Astrocyte (in vitro differentiated cells and primary cell): ENCODE measurements at regions not wholly inside any gene's neighbourhood (a gene's known extent, or its start where the extent isn't known, plus 50 kb on each side); places are given as distances from the start of the nearest gene placed in this dataset.

Experiments
- DNase-seq: peaks from one replicate; pipeline ENCODE4 v3.0.0-alpha.2; 2010; ENCODE audit warnings: low read depth
- FAIRE-seq: peaks from 2 replicates; lab custom pipeline; 2011; peaks lifted over from hg19 to GRCh38; lab: Jason Lieb, UNC
- H2AFZ ChIP-seq: 2 replicates; pipeline ENCODE4 v1.6.0; 2012; ENCODE audit warnings: low read depth, low read length, inconsistent platforms
- H3K27ac ChIP-seq: 2 replicates; pipeline ENCODE4 v1.5.1; 2011; ENCODE audit warnings: low read depth, low read length, inconsistent platforms
- H3K27me3 ChIP-seq: 2 replicates; pipeline ENCODE4 v1.6.0; 2011; ENCODE audit warnings: low read length, inconsistent platforms; ENCODE audit not compliant: insufficient read depth
- H3K36me3 ChIP-seq: 2 replicates; pipeline ENCODE4 v1.5.1; 2011; ENCODE audit warnings: low read length, inconsistent platforms; ENCODE audit not compliant: insufficient read depth
- H3K4me1 ChIP-seq: 2 replicates; pipeline ENCODE4 v1.5.1; 2011; ENCODE audit warnings: low read length, inconsistent platforms; ENCODE audit not compliant: insufficient read depth
- H3K4me2 ChIP-seq: 2 replicates; pipeline ENCODE4 v1.6.0; 2012; ENCODE audit warnings: low read length, inconsistent platforms
- H3K4me3 ChIP-seq: 2 replicates; pipeline ENCODE4 v1.5.1; 2011; ENCODE audit warnings: low read depth, mild to moderate bottlenecking, low read length, inconsistent platforms; ENCODE audit not compliant: insufficient read depth
- H3K79me2 ChIP-seq: 2 replicates; pipeline ENCODE4 v1.6.0; 2012; ENCODE audit warnings: mild to moderate bottlenecking, low read length, inconsistent platforms; ENCODE audit not compliant: insufficient read depth
- H3K9ac ChIP-seq: 2 replicates; pipeline ENCODE4 v1.6.0; 2012; ENCODE audit warnings: mild to moderate bottlenecking, low read length, inconsistent platforms
- H3K9me3 ChIP-seq: 2 replicates; pipeline ENCODE4 v1.5.1; 2012; ENCODE audit warnings: low read depth, mild to moderate bottlenecking, low read length, inconsistent platforms; ENCODE audit not compliant: insufficient read depth
- H4K20me1 ChIP-seq: 2 replicates; pipeline ENCODE4 v1.6.0; 2012; ENCODE audit warnings: low read length, inconsistent platforms; ENCODE audit not compliant: insufficient read depth
- H3K27ac Mint-ChIP-seq: one replicate; pipeline ENCODE4 v1.8.0; 2021; ENCODE audit warnings: mild to moderate bottlenecking, mixed read lengths; ENCODE audit not compliant: unreplicated experiment
- H3K27me3 Mint-ChIP-seq: one replicate; pipeline ENCODE4 v1.8.0; 2021; ENCODE audit warnings: low read depth, mixed read lengths; ENCODE audit not compliant: unreplicated experiment
- H3K36me3 Mint-ChIP-seq: one replicate; pipeline ENCODE4 v1.8.0; 2021; ENCODE audit warnings: low read depth, mixed read lengths; ENCODE audit not compliant: unreplicated experiment
- H3K4me1 Mint-ChIP-seq: one replicate; pipeline ENCODE4 v1.8.0; 2021; ENCODE audit warnings: low read depth, mixed read lengths; ENCODE audit not compliant: unreplicated experiment
- H3K4me3 Mint-ChIP-seq: one replicate; pipeline ENCODE4 v1.8.0; 2021; ENCODE audit warnings: mild to moderate bottlenecking, moderate library complexity, mixed read lengths; ENCODE audit not compliant: unreplicated experiment
- H3K9me3 Mint-ChIP-seq: one replicate; pipeline ENCODE4 v1.8.0; 2021; ENCODE audit warnings: mild to moderate bottlenecking, mixed read lengths; ENCODE audit not compliant: unreplicated experiment
- CTCF ChIP-seq: IDR thresholded peaks from 2 replicates; pipeline ENCODE4 v1.5.1; 2011; ENCODE audit warnings: low read depth, mild to moderate bottlenecking, inconsistent platforms, low read length, moderate library complexity; ENCODE audit not compliant: insufficient read depth
- EZH2 ChIP-seq: IDR thresholded peaks from 2 replicates; pipeline ENCODE4 v1.6.1; 2012; ENCODE audit warnings: mild to moderate bottlenecking, low read length, inconsistent platforms; ENCODE audit not compliant: insufficient read depth

- Histone ChIP-seq H3K79me2 (no peaks in the 10 kb centered on the region), H3K27ac (no peak overlapping the region), H3K9me3 (no peaks in the 10 kb centered on the region), H4K20me1 (no peaks in the 10 kb centered on the region), H3K9ac (no peak overlapping the region), H2AFZ (no peak overlapping the region), H3K4me2 (no peak overlapping the region), H3K4me1 (no peaks in the 10 kb centered on the region), H3K27me3 (no peaks in the 10 kb centered on the region), H3K36me3 (no peaks in the 10 kb centered on the region), H3K4me3 (no peak overlapping the region)
- Mint-ChIP-seq H3K4me3 (no peak overlapping the region), H3K9me3 (peaks cover 4% of the 10 kb centered on the region), H3K4me1 (peaks cover 2% of the 10 kb centered on the region), H3K36me3 (peaks cover under 1% of the 10 kb centered on the region), H3K27me3 (no peaks in the 10 kb centered on the region), H3K27ac (no peak overlapping the region)
- FAIRE-seq = no peak
- no peak for DNase-seq
- TF ChIP-seq CTCF (no peak), EZH2 (no peak)
These were observed 682.4 kb downstream of the SLC16A7 start for GRCh38 chr12:60278209-60278608.

GRCh38 chr12:60279221-60279620, 683.4 kb downstream of the SLC16A7 start:
- H3K4me3 Mint-ChIP-seq = no peak overlapping the region
- no peaks in the 10 kb centered on the region for H3K27me3 ChIP-seq
- FAIRE-seq = no peak
- no peak overlapping the region for H3K4me2 ChIP-seq
- H3K4me1 ChIP-seq = no peaks in the 10 kb centered on the region
- H3K27ac ChIP-seq = no peak overlapping the region
- H2AFZ ChIP-seq = no peak overlapping the region
- peaks cover 1% of the 10 kb centered on the region for H3K36me3 Mint-ChIP-seq
- peak; percentile 34 for DNase-seq
- H3K27ac Mint-ChIP-seq = no peak overlapping the region
- TF ChIP-seq EZH2 (no peak), CTCF (no peak)
- no peaks in the 10 kb centered on the region for H3K36me3 ChIP-seq
- no peak overlapping the region for H3K4me3 ChIP-seq
- no peak overlapping the region for H3K9ac ChIP-seq
- peaks cover 2% of the 10 kb centered on the region for H3K4me1 Mint-ChIP-seq
- H3K9me3 ChIP-seq = no peaks in the 10 kb centered on the region
- no peaks in the 10 kb centered on the region for H4K20me1 ChIP-seq
- H3K27me3 Mint-ChIP-seq = no peaks in the 10 kb centered on the region
- H3K79me2 ChIP-seq = no peaks in the 10 kb centered on the region
- H3K9me3 Mint-ChIP-seq = peaks cover 4% of the 10 kb centered on the region

- Histone ChIP-seq H4K20me1 (no peaks in the 10 kb centered on the region), H3K79me2 (no peaks in the 10 kb centered on the region), H3K4me2 (no peak overlapping the region), H3K36me3 (no peaks in the 10 kb centered on the region), H3K4me3 (no peak overlapping the region), H3K4me1 (no peaks in the 10 kb centered on the region), H3K27me3 (no peaks in the 10 kb centered on the region), H2AFZ (no peak overlapping the region), H3K9me3 (no peaks in the 10 kb centered on the region), H3K27ac (no peak overlapping the region), H3K9ac (no peak overlapping the region)
- TF ChIP-seq EZH2 (no peak), CTCF (no peak)
- FAIRE-seq (no peak), DNase-seq (no peak)
- Mint-ChIP-seq H3K4me1 (peaks cover 2% of the 10 kb centered on the region), H3K36me3 (peaks cover 1% of the 10 kb centered on the region), H3K9me3 (peaks cover 4% of the 10 kb centered on the region), H3K27me3 (no peaks in the 10 kb centered on the region), H3K4me3 (no peak overlapping the region), H3K27ac (no peak overlapping the region)
These were observed 685.7 kb downstream of the SLC16A7 start for GRCh38 chr12:60281522-60281921.
